Testis (tissue), 2 donors: ENCODE measurements at regions not wholly inside any gene's neighbourhood (a gene's known extent, or its start where the extent isn't known, plus 50 kb on each side); places are given as distances from the start of the nearest gene placed in this dataset.

Experiments
- DNase-seq: peaks from one replicate; pipeline ENCODE4 v3.0.0-alpha.2; 2019
- H3K27ac ChIP-seq, 2 donors: fragments of 200-600 bp; sonication (generic); one replicate each; pipeline ENCODE4 v1.5.1; 2019
- H3K27me3 ChIP-seq: fragments of 200-600 bp; sonication (generic); one replicate; pipeline ENCODE4 v1.5.1; 2019
- H3K36me3 ChIP-seq: fragments of 200-600 bp; sonication (generic); one replicate; pipeline ENCODE4 v1.5.1; 2017; ENCODE audit warnings: low read depth; ENCODE audit errors: missing control alignments
- H3K4me1 ChIP-seq: fragments of 200-600 bp; sonication (generic); one replicate; pipeline ENCODE4 v1.5.1; 2019
- H3K4me3 ChIP-seq, 2 donors: fragments of 200-600 bp; sonication (generic); one replicate each; pipeline ENCODE4 v1.5.1; 2017 to 2019
- H3K9me3 ChIP-seq: fragments of 200-600 bp; sonication (generic); one replicate; pipeline ENCODE4 v1.5.1; 2017
- POLR2A ChIP-seq: fragments of 450-650 bp; IDR thresholded peaks from one replicate; pipeline ENCODE4 v1.6.1; 2017; ENCODE audit warnings: antibody characterized with exemption, mild to moderate bottlenecking, moderate library complexity
- WGBS, 2 donors: methylation state at CpG; one replicate each; pipeline ENCODE4 v1.1.5; 2018; 5-methylcytosine and 5-hydroxymethylcytosine counted together
- intact Hi-C: fragments of 100-400 bp; cut with DNase I; formaldehyde crosslinking; loops from one replicate; pipeline ENCODE4 v1.15.1; 2023; ENCODE audit warnings: low total_unique reads
- TF ChIP-seq, protein P1 (sequence below), 3 experiments: fragments of 450-650 bp in 2 of 3; fragments of 200-600 bp in 1 of 3; sonication (generic) in 1 of 3; IDR thresholded peaks; one replicate each; pipeline ENCODE4 v1.5.1; 2016 to 2019; ENCODE audit warnings: antibody characterized with exemption in 3 of 3, mild to moderate bottlenecking in 2 of 3, moderate library complexity in 1 of 3

DNA sequence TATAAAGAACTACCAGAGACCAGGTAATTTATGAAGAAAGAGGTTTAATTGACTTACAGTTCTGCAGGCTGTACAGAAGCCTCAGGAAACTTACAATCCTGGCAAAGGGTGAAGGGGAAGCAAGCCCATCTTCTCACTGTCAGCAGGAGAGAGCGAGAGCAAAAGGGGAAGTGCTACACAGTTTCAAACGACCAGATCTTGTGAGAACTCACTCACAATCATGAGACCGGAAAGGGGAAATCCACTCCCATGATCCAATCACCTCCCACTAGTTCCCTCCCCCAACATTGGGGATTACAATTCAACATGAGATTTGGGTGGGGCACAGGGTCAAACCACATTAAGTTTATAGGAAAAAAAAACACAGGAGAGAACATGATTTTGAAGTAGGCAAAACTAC, 222.1 kb upstream of the SHH start:
- DNase-seq = no peak
- Histone ChIP-seq H3K4me1 (no peaks in the 10 kb centered on the region), H3K27ac (no peak overlapping the region), H3K27me3 (no peaks in the 10 kb centered on the region), H3K36me3 (no peaks in the 10 kb centered on the region), H3K9me3 (no peaks in the 10 kb centered on the region), H3K4me3 (no peak overlapping the region)
- intact Hi-C loops = no loop called here
- 34 to 41% methylated on average over 3 of the region's 3 CpGs for WGBS, 2 donors
- TF ChIP-seq, protein P1, sequence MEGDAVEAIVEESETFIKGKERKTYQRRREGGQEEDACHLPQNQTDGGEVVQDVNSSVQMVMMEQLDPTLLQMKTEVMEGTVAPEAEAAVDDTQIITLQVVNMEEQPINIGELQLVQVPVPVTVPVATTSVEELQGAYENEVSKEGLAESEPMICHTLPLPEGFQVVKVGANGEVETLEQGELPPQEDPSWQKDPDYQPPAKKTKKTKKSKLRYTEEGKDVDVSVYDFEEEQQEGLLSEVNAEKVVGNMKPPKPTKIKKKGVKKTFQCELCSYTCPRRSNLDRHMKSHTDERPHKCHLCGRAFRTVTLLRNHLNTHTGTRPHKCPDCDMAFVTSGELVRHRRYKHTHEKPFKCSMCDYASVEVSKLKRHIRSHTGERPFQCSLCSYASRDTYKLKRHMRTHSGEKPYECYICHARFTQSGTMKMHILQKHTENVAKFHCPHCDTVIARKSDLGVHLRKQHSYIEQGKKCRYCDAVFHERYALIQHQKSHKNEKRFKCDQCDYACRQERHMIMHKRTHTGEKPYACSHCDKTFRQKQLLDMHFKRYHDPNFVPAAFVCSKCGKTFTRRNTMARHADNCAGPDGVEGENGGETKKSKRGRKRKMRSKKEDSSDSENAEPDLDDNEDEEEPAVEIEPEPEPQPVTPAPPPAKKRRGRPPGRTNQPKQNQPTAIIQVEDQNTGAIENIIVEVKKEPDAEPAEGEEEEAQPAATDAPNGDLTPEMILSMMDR (IDR thresholded peaks at IDR 0.05) = no peak
- TF ChIP-seq POLR2A = no peak

DNA sequence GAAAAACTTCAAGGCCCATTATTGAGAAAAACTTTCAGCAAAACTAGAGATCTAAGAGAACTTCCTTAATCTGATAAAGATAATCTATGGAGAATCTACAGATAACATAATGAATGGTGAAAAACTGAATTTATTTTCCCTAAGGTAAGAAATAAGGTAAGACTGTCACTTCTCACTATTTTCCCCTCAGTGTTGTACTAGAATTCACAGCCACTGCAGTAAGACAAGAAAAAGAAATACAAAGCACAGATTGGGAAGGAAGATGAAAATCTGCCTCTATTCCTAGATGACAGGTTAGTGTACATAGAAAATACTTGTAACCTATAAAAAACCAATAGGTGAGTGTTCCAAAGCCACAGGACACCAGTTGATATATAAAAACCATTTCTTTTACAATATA, 220.7 kb upstream of the SHH start:
- intact Hi-C loops = no loop called here
- H3K27me3 ChIP-seq = no peaks in the 10 kb centered on the region
- TF ChIP-seq, protein P1 (IDR thresholded peaks at IDR 0.05) = no peak
- TF ChIP-seq POLR2A = no peak
- H3K4me1 ChIP-seq = no peaks in the 10 kb centered on the region
- no peak for DNase-seq
- no peak overlapping the region for H3K27ac ChIP-seq
- no peaks in the 10 kb centered on the region for H3K36me3 ChIP-seq
- H3K9me3 ChIP-seq = no peaks in the 10 kb centered on the region
- H3K4me3 ChIP-seq = no peak overlapping the region

DNA sequence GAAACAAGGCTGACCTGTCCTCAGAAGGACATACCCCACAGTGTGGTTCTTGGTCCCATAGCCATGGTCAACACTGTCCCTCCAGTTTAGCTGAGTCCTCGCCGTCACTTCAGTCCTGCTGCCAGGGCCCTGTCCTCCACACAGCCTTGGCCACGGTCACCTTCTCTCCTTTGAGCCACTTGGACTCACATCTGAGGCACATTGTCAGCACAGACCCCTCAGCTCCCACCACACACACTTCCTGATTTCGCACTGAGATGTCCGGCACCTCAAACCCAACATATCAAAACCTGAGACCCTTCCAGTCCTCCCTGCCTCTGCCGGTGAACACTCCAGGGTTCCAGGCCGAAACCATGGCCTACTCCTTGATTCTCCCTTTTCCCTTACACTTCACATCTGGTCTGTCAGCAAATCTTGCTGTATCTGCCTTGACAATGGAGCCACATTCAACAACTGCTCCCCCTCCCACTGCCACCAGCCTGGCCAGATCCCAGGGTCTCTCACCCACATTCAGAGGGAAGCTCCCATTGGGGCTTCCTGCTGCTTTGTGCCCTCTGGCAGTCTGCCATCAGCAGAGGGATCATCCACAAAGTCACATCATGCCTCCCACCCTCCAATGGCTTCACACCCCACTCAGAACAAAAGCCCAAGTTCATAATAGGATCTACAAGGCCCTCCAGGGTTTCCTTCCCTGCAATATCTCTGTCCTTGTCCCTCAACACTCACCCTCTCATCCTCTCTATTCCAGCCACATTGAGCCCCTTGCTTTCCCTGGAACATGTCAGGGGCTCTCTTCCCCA, 219.6 kb upstream of the SHH start:
- Histone ChIP-seq H3K4me1 (no peaks in the 10 kb centered on the region), H3K4me3 (no peak overlapping the region), H3K9me3 (no peaks in the 10 kb centered on the region), H3K27me3 (no peaks in the 10 kb centered on the region), H3K27ac (no peak overlapping the region), H3K36me3 (no peaks in the 10 kb centered on the region)
- WGBS, 2 donors = 88 to 95% methylated on average over 7 of the region's 7 CpGs
- no peak for DNase-seq
- intact Hi-C loops = no loop called here
- TF ChIP-seq, protein P1 (IDR thresholded peaks at IDR 0.05) = no peak
- TF ChIP-seq POLR2A = no peak

DNA sequence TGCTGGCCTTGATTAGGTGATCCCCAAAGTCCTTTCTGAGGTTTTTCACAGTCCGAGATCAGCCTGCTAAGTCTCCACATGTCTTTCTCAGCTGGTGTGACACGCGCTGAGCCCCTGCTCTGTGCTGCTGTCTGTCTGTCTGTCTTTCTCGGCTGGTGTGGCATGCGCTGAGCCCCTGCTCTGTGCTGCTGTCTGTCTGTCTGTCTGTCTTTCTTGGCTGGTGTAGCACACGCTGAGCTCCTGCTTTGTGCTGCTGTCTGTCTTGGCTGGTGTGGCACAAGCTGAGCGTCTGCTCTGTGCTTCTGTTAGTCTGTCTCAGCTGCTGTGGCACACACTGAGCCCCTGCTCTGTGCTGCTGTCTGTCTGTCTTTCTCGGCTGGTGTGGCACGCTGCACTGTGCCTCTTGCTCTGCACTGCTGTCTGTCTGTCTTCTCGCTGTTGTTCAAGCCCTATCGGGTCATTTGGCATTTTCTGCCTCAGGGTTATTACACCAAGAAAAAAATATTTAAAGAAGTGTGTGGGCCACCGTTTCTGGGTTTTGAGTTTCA, 217.3 kb upstream of the SHH start:
- Histone ChIP-seq H3K27me3 (no peaks in the 10 kb centered on the region), H3K27ac (no peak overlapping the region), H3K9me3 (no peaks in the 10 kb centered on the region), H3K36me3 (no peaks in the 10 kb centered on the region), H3K4me3 (no peak overlapping the region), H3K4me1 (no peaks in the 10 kb centered on the region)
- DNase-seq = no peak
- WGBS, 2 donors = 73 to 76% methylated on average over 12 of the region's 12 CpGs
- intact Hi-C loops = no loop called here
- TF ChIP-seq, protein P1 (IDR thresholded peaks at IDR 0.05) = no peak
- no peak for TF ChIP-seq POLR2A

DNA sequence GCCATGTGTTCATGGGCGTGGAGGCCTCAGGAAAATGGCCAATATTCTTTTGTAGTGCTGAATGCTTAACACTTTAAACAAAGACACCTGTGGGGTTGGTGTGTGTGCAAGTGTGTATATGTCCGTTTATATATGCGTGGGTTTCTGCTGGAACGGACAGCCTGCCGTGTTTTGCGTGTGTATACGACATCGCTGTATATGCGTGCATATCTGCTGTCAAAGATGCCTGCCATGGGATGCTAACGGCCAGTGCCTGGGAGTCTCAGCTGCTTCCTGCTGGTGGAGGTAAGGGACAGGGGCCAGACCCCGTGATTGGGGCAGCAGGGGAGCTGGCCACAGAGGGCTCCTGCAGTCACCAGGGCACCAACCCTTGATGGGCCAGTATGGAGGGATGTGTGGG, 216.3 kb upstream of the SHH start:
- Histone ChIP-seq H3K4me3 (no peak overlapping the region), H3K27me3 (no peaks in the 10 kb centered on the region), H3K36me3 (no peaks in the 10 kb centered on the region), H3K27ac (no peak overlapping the region), H3K9me3 (no peaks in the 10 kb centered on the region), H3K4me1 (no peaks in the 10 kb centered on the region)
- DNase-seq = no peak
- WGBS, 2 donors = 81 to 87% methylated on average over 11 of the region's 11 CpGs
- TF ChIP-seq POLR2A = no peak
- TF ChIP-seq, protein P1 (IDR thresholded peaks at IDR 0.05) = no peak
- intact Hi-C loops = no loop called here
